ENCODE measurements at regions not wholly inside any gene's neighbourhood (a gene's known extent, or its start where the extent isn't known, plus 50 kb on each side); places are given as distances from the start of the nearest gene placed in this dataset.

DNA sequence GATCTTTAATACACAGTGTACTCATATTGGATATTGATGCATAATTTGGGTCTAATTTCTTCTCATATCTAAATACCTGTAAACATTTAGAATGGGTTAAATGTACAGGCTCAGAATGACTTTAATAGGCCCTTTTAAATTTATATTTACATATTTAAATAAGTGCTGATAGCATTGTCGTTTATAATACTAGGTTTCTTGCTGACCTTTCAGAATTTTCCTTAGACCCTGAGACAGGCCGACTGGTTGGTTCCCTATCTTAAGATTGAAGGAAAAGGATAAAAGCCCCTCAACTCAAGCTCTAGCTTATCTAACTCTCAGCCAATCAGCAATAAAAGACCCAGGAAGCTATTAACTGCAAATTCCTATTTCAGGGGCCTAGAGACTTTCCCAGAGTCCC lies 67.8 kb upstream of the HNMT start:
- peaks cover 2% of the 10 kb centered on the region for H3K27me3 Mint-ChIP-seq
- no peak overlapping the region for H3K27ac Mint-ChIP-seq
- intact Hi-C loops (cut with micrococcal nuclease) = no loop called here
- TF ChIP-seq, protein P1, sequence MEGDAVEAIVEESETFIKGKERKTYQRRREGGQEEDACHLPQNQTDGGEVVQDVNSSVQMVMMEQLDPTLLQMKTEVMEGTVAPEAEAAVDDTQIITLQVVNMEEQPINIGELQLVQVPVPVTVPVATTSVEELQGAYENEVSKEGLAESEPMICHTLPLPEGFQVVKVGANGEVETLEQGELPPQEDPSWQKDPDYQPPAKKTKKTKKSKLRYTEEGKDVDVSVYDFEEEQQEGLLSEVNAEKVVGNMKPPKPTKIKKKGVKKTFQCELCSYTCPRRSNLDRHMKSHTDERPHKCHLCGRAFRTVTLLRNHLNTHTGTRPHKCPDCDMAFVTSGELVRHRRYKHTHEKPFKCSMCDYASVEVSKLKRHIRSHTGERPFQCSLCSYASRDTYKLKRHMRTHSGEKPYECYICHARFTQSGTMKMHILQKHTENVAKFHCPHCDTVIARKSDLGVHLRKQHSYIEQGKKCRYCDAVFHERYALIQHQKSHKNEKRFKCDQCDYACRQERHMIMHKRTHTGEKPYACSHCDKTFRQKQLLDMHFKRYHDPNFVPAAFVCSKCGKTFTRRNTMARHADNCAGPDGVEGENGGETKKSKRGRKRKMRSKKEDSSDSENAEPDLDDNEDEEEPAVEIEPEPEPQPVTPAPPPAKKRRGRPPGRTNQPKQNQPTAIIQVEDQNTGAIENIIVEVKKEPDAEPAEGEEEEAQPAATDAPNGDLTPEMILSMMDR (IDR thresholded peaks at IDR 0.05) = no peak
- H3K4me3 Mint-ChIP-seq = no peak overlapping the region
- ChIA-PET POLR2A (no interaction called here), CTCF (interaction anchor here (1.0 kb wide), 1 partner anchor 891 kb away, joined by 3 read pairs; no protein-coding TSS in a partner anchor)
- ATAC-seq (no peak), DNase-seq (no peak)
- no peaks in the 10 kb centered on the region for H3K4me1 Mint-ChIP-seq (ENCODE audit: low read depth)
- H3K36me3 Mint-ChIP-seq (ENCODE audit: low read depth) = no peaks in the 10 kb centered on the region
- H3K9me3 Mint-ChIP-seq = no peaks in the 10 kb centered on the region

DNA sequence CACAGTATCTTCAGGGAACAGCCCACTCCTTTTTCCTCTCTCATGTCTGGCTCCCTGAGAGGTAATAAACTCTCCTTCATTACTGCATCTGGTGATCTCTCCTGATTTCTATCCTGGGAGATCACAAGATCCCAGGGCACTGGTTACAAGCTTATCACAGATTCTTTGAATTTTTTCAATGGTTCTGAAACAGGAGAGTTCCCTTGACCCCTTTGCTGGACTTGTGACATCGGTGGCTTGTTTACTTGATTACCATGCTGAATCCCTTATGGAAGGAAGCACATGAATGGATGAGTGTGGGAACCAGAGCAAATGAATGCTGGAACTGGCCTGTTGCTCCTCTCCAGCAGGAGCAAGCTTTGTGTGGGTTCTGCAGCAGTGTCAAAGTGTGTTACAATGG lies 67.2 kb upstream of the HNMT start:
- Mint-ChIP-seq H3K9me3 (no peaks in the 10 kb centered on the region), H3K27me3 (no peaks in the 10 kb centered on the region), H3K36me3 (ENCODE audit: low read depth) (no peaks in the 10 kb centered on the region), H3K4me3 (no peak overlapping the region), H3K27ac (no peak overlapping the region), H3K4me1 (ENCODE audit: low read depth) (no peaks in the 10 kb centered on the region)
- intact Hi-C loops (cut with micrococcal nuclease) = no loop called here
- POLR2A ChIA-PET = no interaction called here
- CTCF ChIA-PET = interaction anchor here (1.0 kb wide), 1 partner anchor 890 kb away, joined by 3 read pairs; no protein-coding TSS in a partner anchor
- TF ChIP-seq, protein P1 (IDR thresholded peaks at IDR 0.05) = no peak
- DNase-seq = no peak
- no peak for ATAC-seq

DNA sequence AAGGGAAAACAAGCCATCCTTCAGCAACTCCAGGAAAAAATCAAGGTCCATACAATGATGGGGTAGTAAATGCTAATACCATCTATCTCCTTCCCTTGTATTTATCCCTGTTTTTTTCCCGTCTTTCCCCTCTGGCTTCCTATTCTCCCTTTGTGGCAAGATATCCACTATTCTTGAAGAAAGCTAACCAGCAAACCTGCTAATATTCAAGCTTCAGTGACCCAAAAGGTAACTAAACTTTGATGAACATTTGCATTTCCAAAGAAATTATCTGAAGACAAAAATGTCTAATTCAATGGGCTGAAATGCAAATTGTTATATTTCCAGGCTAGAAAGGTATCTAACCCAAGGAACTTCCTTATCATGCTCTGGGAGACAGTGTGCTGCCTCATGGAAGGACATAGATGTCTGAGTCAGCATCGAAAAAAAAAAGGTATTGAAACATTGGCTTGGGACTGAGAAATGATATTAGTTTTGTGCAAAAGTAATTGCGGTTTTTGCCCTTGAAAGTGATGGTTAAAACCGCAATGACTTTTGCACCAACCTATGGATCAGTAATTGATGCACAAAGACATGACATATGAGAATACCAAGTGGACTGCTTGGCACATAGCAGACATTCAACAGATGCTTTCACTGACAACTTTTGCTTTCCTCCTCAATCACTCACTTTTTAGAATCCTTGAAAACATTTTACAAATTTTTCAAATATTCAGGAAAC lies 63.7 kb upstream of the HNMT start:
- H3K27ac Mint-ChIP-seq = no peak overlapping the region
- no peaks in the 10 kb centered on the region for H3K4me1 Mint-ChIP-seq (ENCODE audit: low read depth)
- H3K9me3 Mint-ChIP-seq = no peaks in the 10 kb centered on the region
- H3K27me3 Mint-ChIP-seq = peaks cover 1% of the 10 kb centered on the region
- no peak for ATAC-seq
- no peak for DNase-seq
- no peak overlapping the region for H3K4me3 Mint-ChIP-seq
- TF ChIP-seq, protein P1 (IDR thresholded peaks at IDR 0.05) = no peak
- ChIA-PET POLR2A (no interaction called here), CTCF (no interaction called here)
- intact Hi-C loops (cut with micrococcal nuclease) = no loop called here
- H3K36me3 Mint-ChIP-seq (ENCODE audit: low read depth) = no peaks in the 10 kb centered on the region

DNA sequence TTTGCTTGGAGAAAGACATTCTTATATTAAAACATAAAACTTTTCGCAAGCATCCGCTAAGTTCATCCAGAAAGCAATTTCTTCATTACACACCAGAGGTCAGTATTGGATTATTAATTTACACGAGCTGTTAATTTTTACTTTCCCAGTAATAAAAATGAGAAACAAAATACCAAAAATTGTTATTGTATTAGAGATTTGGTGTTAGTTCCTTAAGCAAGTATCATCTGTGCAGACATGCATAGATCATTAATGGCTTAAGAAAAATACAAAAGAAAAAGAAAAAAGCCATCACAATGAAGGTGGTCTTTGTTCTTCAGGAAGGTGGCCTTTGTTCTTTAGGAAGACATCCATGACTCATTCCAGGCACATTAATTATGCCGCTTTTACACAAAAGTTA lies 53.6 kb upstream of the HNMT start:
- Mint-ChIP-seq H3K36me3 (ENCODE audit: low read depth) (no peaks in the 10 kb centered on the region), H3K4me1 (ENCODE audit: low read depth) (no peaks in the 10 kb centered on the region), H3K27ac (no peak overlapping the region), H3K27me3 (peaks cover 3% of the 10 kb centered on the region), H3K4me3 (no peak overlapping the region), H3K9me3 (no peaks in the 10 kb centered on the region)
- TF ChIP-seq, protein P1 (IDR thresholded peaks at IDR 0.05) = peak; percentile 40
- CTCF ChIA-PET = interaction anchor here (1.1 to 2.0 kb wide), 2 partner anchors 876 to 916 kb away, joined by 6 read pairs; no protein-coding TSS in a partner anchor
- POLR2A ChIA-PET = no interaction called here
- intact Hi-C loops (cut with micrococcal nuclease) = no loop called here
- no peak for ATAC-seq
- DNase-seq = no peak

DNA sequence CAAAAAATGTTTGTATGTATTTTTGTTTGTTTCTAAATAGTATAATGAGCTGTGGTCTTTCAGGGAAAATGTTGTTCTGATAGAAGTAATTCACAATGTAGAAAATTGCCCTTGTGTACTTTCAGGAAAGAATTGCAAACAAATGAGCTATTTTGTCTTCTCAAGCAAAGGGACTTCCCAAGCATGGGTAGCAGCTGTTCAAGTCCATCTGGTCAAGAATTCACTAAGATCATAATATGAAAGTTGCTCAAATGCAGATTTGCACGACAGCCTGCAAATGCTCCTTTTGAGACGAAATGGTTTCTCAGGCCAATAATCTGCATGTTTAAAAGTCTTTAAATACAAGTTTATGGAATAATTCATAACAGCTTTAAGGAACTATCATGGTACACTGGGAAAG lies 51.9 kb upstream of the HNMT start:
- no peak for ATAC-seq
- Mint-ChIP-seq H3K4me3 (no peak overlapping the region), H3K27ac (no peak overlapping the region), H3K4me1 (ENCODE audit: low read depth) (no peaks in the 10 kb centered on the region), H3K27me3 (peaks cover 3% of the 10 kb centered on the region), H3K36me3 (ENCODE audit: low read depth) (no peaks in the 10 kb centered on the region), H3K9me3 (no peaks in the 10 kb centered on the region)
- POLR2A ChIA-PET = no interaction called here
- TF ChIP-seq, protein P1 (IDR thresholded peaks at IDR 0.05) = no peak
- CTCF ChIA-PET = no interaction called here
- intact Hi-C loops (cut with micrococcal nuclease) = no loop called here
- no peak for DNase-seq

Data from activated CD8-positive, alpha-beta T cell treated with anti-CD3 and anti-CD28 coated beads for 36 hours (primary cell).